Lower leg skin (tissue), 4 donors: ENCODE measurements at regions not wholly inside any gene's neighbourhood (a gene's known extent, or its start where the extent isn't known, plus 50 kb on each side); places are given as distances from the start of the nearest gene placed in this dataset.

Source experiments
- DNase-seq, 2 donors: peaks; one replicate each; pipeline ENCODE4 v3.0.0-alpha.2; 2019; ENCODE audit warnings: low spot score in 2 of 2
- H3K4me3 ChIP-seq: fragments of 200-600 bp; sonication (generic); 2 replicates; pipeline ENCODE4 v1.5.1; 2017; ENCODE audit warnings: mild to moderate bottlenecking, low read depth; ENCODE audit not compliant: poor library complexity, severe bottlenecking
- POLR2A ChIP-seq, 2 donors: fragments of 450-650 bp; IDR thresholded peaks; one replicate each; pipeline ENCODE4 v1.6.1; 2016 to 2017; ENCODE audit warnings: antibody characterized with exemption in 2 of 2, mild to moderate bottlenecking in 1 of 2, moderate library complexity in 1 of 2
- WGBS, 2 donors: methylation state at CpG; one replicate each; pipeline ENCODE4 v1.1.5; 2018; 5-methylcytosine and 5-hydroxymethylcytosine counted together
- intact Hi-C: fragments of 100-400 bp; cut with DNase I; formaldehyde crosslinking; loops from one replicate; pipeline ENCODE4 v1.15.0; 2023; ENCODE audit warnings: low total_unique reads
- TF ChIP-seq, protein P1 (sequence below), 3 donors: fragments of 450-650 bp; IDR thresholded peaks; one replicate each; pipeline ENCODE4 v1.5.1; 2016; ENCODE audit warnings: antibody characterized with exemption in 3 of 3, mild to moderate bottlenecking in 3 of 3, moderate library complexity in 2 of 3

DNA sequence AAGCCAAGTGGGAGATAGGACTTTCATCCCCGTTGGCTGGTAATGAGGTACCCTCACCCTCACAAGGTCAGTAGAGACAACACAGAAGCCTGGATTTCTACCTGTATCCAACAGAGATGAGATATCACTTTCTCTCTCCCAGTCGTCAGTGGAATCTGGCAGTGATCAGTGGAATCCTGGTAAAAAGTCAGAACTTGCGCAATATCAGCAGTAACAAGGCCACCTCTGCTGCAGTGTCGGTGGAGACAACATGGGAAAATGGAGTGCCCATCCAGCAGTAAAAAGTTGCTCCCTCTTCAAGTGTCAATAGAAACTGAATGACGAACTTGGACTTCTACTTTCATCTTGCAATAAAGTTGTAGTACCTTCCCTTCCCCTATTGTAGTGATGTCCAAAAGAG lies 615.9 kb downstream of the ETS1 start:
- no peak for DNase-seq
- intact Hi-C loops: no loop called here
- 92 to 93% methylated on average over 5 of the region's 5 CpGs for WGBS, 2 donors
- no peak for TF ChIP-seq POLR2A (IDR thresholded peaks at IDR 0.05)
- TF ChIP-seq, protein P1, sequence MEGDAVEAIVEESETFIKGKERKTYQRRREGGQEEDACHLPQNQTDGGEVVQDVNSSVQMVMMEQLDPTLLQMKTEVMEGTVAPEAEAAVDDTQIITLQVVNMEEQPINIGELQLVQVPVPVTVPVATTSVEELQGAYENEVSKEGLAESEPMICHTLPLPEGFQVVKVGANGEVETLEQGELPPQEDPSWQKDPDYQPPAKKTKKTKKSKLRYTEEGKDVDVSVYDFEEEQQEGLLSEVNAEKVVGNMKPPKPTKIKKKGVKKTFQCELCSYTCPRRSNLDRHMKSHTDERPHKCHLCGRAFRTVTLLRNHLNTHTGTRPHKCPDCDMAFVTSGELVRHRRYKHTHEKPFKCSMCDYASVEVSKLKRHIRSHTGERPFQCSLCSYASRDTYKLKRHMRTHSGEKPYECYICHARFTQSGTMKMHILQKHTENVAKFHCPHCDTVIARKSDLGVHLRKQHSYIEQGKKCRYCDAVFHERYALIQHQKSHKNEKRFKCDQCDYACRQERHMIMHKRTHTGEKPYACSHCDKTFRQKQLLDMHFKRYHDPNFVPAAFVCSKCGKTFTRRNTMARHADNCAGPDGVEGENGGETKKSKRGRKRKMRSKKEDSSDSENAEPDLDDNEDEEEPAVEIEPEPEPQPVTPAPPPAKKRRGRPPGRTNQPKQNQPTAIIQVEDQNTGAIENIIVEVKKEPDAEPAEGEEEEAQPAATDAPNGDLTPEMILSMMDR (IDR thresholded peaks at IDR 0.05): no peak
- no peak overlapping the region for H3K4me3 ChIP-seq

DNA sequence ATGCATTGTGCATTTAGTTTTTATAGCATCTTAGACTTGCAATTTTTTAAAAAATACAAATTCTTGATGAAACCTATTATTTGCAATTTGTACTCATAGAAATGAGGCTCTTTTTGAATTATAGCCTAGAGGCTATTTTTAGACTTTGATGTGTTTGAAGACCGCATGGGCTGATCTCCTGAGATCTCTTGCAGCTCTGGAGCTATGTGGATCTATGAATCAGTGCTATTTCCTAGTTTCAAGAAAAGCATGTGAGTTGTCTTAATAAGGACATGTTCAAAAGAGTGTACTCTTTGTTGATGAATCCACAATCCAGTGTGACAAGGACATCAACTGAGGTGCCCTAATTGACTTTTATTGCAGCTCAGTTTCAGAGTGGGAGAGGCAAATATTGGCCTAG lies 620.5 kb downstream of the ETS1 start:
- TF ChIP-seq, protein P1 (IDR thresholded peaks at IDR 0.05): no peak
- TF ChIP-seq POLR2A (IDR thresholded peaks at IDR 0.05): no peak
- H3K4me3 ChIP-seq: no peak overlapping the region
- intact Hi-C loops: no loop called here
- WGBS, 2 donors: 67% methylated on average over 1 of the region's 1 CpG
- DNase-seq: no peak

DNA sequence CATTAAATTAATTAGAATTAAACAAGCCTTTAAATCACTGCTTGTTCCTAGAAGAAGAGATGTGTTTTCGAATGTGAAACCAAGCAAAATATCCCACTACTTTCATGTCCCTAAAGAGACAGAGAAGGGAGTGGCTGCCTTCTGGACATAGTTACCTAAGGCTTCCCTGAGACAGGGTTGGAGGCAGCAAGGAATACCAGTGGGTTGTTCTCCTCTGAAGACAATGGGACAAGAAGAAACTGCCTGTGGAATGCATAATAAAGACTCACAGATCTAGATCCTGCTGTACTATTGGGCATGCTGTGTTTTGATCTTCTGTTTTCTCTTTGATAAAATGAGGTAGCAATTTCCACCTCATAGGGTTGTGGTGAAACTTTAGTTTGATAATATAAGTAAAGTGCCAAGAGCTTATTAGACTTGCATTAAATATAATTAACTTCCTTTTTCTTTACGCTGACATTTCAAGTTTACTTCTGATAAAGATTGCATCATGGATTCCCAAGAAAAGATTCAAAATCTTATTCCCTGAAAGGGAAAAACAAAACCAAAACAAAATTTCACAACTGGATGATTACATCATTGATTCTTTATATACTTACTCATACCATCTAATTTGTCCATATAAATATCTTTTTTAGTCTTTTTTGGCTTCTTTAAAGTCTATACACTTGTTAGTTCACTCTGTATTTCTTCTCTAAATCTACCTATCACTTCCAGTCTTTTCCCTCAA lies 621.3 kb downstream of the ETS1 start:
- DNase-seq: no peak
- WGBS, 2 donors: 73 to 76% methylated on average over 2 of the region's 2 CpGs
- H3K4me3 ChIP-seq: no peak overlapping the region
- intact Hi-C loops: no loop called here
- TF ChIP-seq, protein P1 (IDR thresholded peaks at IDR 0.05): no peak
- TF ChIP-seq POLR2A (IDR thresholded peaks at IDR 0.05): no peak

DNA sequence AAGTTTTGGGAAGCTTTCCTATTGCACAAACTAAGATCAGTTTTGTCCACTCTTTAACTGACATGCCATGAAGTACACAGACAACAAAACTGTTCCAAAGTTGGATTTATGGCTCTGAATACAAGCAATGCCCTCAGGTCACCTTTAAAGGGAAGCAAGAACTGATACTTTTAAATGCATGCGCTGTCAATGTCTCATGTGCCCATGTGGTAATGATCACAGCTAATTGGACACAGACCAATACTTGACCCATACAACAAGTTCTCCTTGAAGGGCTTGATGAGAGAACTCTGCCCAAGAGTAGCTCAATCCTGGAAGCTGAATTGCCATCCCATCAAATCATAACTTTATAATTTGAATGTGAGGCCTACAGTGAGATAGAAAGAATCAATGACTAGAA lies 624.9 kb downstream of the ETS1 start:
- WGBS, 2 donors: 37 to 47% methylated on average over 1 of the region's 1 CpG

DNA sequence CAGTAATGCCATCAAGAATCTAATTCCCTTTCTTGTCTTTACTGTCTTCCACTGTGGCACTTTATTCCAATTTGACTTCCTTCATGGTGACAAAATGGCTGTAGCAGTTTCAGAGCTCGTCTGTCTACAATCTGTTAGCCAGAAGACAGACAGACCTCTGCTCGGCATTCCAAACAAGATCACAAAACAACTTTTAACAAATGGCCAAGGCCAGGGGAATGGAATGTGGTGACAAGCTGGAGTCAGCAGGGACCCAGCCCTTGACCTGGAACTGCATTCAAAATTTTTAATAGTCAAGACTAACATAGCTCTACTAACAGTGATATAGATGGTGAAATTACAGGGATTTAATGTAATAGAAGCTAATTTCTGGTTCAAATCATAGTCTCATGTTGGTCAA lies 637.2 kb downstream of the ETS1 start:
- H3K4me3 ChIP-seq: no peak overlapping the region
- WGBS, 2 donors: 52 to 59% methylated on average over 2 of the region's 2 CpGs
- intact Hi-C loops: no loop called here
- no peak for TF ChIP-seq POLR2A (IDR thresholded peaks at IDR 0.05)
- TF ChIP-seq, protein P1 (IDR thresholded peaks at IDR 0.05): no peak
- DNase-seq: no peak

More for the DNA sequence above, 624.9 kb downstream of the ETS1 start:
- no peak for TF ChIP-seq POLR2A (IDR thresholded peaks at IDR 0.05)
- TF ChIP-seq, protein P1 (IDR thresholded peaks at IDR 0.05): no peak
- intact Hi-C loops: no loop called here
- no peak for DNase-seq
- H3K4me3 ChIP-seq: no peak overlapping the region

DNA sequence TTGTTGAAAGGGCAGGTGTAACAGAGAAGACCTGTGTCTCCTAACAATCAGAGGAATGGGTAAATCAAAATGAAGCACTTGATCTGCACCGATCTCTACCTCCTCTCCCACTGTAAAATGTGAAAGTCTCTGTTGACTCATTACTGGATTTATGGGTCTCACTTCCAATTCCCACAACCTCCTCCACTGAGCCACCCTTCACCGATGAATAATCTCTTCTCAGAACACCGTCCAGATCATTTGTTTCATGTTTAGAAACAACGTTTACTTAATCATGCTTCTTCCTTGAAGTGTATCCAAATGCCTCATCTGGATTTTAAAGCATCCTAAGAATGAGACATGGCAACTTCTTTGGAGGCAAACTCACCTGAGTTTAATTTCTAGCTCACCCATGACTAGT lies 643.6 kb downstream of the ETS1 start:
- intact Hi-C loops: no loop called here
- no peak for TF ChIP-seq POLR2A (IDR thresholded peaks at IDR 0.05)
- TF ChIP-seq, protein P1 (IDR thresholded peaks at IDR 0.05): no peak
- no peak for DNase-seq
- 30 to 33% methylated on average over 4 of the region's 4 CpGs for WGBS, 2 donors
- no peak overlapping the region for H3K4me3 ChIP-seq
